LHCN-M2 (cell line): ENCODE measurements at regions not wholly inside any gene's neighbourhood (a gene's known extent, or its start where the extent isn't known, plus 50 kb on each side); places are given as distances from the start of the nearest gene placed in this dataset.
"Not testable (repeated sequence)": the region's sequence is repeated elsewhere in the genome, so short reads cannot be mapped to it uniquely, and the experiment has no call there.

Experiments
- DNase-seq: peaks from one replicate; pipeline ENCODE4 v3.0.0-alpha.2; 2012; ENCODE audit warnings: low read depth

DNA sequence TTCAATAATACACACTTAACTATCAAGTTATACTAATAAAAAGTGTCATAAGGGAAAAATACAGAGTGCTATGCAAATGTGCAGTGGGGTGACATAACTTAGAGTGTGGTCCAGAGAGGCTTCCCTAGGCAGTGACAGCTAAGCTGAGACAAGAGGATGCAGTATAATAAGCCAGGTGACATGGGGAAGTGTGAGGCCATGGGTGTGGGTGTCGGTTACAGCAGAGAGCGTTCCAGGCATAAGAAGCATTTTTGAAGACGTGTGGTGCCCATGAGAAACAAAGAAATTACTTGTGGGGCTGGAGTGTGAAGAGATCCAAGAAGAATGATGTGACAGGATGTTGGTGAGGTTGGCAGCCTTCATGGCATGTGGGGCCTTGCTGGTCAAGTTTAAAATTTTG, 78.1 kb upstream of the PICALM start:
- no peak for DNase-seq

- DNase-seq, result no peak
These were observed 76.7 kb upstream of the PICALM start for GRCh38 chr11:86145439-86146156.

DNA sequence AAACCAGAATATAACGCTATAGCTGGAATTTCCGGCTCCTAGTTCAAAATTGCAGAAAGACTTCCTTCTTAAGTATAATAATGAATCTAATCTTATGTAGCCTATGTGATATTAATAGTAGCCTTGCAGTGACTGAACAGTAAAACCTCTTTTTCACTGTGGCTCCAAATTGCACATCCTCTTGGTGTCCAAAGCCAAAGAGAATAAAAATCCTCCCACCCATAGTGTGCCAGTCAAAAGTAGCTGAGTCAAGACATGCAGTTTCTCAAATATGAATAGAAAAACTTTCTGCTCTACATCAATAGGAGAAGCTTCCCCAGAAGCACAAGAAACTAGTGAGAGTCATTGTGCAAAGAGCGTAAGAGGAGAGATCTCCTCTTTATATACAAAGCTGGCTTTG, 76.0 kb upstream of the PICALM start:
- DNase-seq, result no peak

- not testable (repeated sequence) for DNase-seq
These were observed 75.2 kb upstream of the PICALM start for GRCh38 chr11:86144087-86144486.

GRCh38 chr11:86143087-86144030, 74.5 kb upstream of the PICALM start:
- no peak for DNase-seq

DNA sequence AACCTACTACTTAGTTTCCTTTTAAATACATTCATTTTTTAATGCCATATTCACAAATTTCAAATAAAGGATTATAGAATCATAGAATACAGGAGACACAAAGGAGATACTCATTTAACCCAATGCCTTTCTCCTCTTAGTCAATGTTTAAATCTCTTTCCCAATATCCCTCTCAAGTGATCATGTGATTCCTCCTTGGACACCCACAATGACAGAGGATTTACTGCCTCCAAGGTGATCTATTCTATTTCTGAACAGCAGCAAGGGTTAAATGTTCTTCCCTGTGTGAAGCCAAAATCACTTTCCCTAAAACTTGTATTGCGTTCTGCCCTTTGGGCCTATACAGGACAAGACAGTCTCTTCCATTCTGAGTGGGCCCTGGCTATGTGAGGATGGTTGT, 73.3 kb upstream of the PICALM start:
- no peak for DNase-seq

GRCh38 chr11:86141727-86142126, 72.8 kb upstream of the PICALM start:
- DNase-seq, result no peak

DNA sequence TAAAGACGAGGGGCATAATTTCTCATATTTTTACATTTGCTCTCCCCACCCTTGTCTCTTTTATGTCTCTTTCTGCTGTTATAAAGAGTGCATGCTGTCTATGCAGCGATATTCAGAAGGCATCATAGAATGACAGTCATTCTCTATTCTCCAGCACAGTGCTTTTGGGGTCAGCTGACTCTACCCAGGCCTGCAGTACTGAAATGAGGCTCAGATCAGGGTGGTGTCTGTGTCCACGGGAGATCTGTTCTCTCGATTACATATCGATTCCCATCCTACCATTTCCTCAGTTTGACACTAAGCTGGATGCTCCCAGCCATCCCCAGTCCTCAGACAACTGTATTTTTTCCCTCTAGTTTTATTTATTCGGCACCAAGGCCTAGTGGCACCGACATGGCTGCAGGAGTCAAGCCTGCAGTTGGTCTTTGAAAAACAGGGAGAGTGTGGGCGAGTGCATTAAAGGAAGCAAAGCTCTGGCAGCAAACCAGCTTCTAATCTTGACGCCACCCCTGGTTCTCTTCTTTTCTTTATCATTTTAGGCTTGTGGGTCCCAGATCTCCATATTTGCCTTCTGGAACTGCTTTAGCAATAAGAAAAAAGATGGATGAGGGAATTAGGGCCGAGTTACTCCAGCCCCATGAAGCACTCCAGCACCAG, 71.6 kb upstream of the PICALM start:
- no peak for DNase-seq

- no peak for DNase-seq
These were observed 70.1 kb upstream of the PICALM start for GRCh38 chr11:86138958-86139357.

GRCh38 chr11:86136538-86136937, 67.7 kb upstream of the PICALM start:
- no peak for DNase-seq

DNA sequence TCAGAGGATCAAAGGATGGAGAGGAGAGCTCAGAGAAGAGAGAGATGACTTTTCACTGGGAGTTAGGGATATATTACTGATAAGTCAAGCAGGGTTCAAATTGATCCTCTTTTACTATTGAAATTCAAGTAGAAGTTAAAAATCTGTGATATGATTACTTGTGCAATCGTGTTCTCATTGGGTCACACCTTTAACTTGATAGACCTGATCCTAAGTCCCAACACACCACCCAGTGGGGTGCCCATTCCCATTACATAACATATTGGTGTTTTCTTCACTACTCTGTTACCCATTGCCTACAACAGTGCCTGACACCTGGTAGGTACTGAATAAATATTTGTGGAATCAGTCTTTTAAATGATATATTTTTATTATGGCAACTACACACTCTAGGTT, 66.4 kb upstream of the PICALM start:
- DNase-seq, result no peak

GRCh38 chr11:86134580-86135318, 65.9 kb upstream of the PICALM start:
- DNase-seq, result no peak

DNA sequence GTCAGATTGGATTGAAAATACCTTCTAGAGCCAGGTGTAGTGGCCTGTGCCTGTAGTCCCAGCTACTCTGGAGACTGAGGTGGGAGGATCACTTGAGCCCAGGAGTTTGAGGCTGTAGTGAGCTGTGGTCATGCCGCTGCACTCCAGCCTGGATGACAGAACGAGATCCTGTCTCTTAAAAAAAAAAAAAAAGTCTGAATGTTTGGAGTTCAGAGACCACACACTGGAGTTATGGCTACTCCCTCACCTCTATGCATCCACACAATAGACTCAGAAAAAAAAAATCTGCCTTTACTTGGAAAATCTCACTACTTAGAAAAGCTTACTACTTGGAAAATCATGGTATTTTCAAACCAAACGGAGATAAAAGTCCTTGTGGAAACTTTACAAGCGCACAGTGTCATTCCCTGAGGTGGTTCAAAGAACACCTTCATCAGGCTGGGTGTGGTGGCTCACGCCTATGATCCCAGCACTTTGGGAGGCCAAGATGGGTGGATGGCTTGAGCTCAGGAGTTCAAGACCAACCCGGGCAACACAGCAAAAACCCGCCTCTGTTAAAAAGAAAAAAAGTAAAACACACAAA, 63.9 kb upstream of the PICALM start:
- DNase-seq, result no peak

GRCh38 chr11:86129740-86130540, 61.1 kb upstream of the PICALM start:
- no peak for DNase-seq

GRCh38 chr11:86128914-86129313, 60.0 kb upstream of the PICALM start:
- no peak for DNase-seq

DNA sequence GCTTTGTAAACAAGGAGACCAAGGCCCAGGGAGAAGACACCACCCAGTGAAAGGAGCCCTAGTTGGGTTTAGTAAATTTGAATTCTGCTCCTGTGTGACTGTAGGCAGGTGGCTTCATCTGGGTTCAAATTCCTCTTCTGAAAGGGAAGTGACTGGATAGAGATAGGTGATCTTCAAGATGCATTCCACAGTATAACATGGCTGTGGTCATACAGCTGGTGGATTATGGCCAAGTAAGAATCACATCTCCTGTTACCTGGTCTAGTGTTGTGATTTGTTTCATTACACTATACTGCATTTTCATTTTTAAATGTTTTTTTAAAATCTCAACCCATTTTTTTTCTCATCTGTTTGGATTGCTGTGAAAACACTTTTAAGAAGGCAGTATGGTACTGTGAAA, 58.0 kb upstream of the PICALM start:
- no peak for DNase-seq

- DNase-seq, result no peak
These were observed 55.7 kb upstream of the PICALM start for GRCh38 chr11:86124251-86125233.

DNA sequence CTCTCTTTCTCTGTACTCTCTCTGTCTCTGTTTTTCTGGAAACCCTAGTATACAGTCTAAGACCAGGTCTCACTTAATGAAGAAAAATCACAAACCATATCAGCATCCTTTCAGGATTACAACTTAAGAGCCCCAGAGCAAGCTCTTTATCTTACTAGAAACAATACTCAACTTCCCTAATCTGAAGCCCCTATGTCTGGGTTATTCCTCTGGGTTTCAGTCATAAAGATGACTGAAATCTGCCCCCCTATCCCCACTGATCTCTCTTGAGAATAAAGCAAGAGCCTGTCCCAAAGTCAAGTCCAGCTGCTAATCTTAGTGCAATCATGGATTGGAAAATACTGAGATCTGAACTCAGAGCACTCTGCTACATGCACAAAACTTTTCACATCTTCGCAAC, 53.9 kb upstream of the PICALM start:
- no peak for DNase-seq

- no peak for DNase-seq
These were observed 51.9 kb upstream of the PICALM start for GRCh38 chr11:86120807-86121206.
